Right lung (tissue), 2 donors: ENCODE measurements at regions not wholly inside any gene's neighbourhood (a gene's known extent, or its start where the extent isn't known, plus 50 kb on each side); places are given as distances from the start of the nearest gene placed in this dataset.

ENCODE experiments used
- DNase-seq, 2 donors: peaks; one replicate each; pipeline ENCODE4 v3.0.0-alpha.2; 2013

DNA sequence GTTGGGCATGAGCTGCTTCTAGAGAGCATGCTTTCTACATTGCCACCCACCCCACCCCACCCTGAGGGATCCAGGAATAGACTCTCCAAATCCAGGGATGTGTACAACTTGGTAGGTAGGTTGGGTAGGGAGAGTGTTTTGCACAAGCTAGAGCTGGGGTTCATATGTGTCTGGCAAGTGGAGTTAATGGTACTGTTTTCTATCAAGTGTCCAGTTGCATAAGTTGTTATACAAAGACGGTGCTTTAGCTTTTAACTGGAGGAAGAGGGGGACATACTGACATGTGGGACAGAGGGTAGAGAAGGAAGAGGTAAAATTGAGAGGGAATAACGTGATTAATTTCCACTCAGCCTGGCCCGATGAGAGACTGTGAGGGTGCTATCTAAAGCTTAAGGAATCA lies 51.0 kb upstream of the TNC start:
- no peak for DNase-seq

GRCh38 chr9:115170358-115171073 lies 52.6 kb upstream of the TNC start:
- DNase-seq, result no peak

DNA sequence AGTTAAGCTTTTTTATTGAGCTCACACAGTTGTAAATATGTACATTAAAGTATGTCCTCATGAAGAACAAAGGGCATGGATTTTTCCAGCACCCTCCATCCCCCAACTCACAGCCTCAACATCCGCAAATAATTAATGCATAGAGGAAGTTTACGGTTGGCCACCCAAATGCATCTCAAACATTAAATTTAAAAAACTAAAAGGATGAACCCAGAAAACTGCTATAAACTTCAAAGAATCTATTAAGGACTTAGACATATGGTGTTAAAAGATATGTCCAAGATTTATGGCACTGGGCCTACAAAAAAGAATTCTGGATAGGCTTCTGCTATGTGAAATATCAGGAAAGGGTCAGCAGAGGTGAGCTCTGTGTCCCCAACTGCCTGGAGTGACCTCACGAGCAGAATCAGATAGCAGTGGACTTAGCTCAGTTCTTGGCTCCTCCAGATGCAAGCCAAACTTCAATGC lies 54.0 kb upstream of the TNC start:
- DNase-seq, result peak; percentile 64 to 66

- DNase-seq, result no peak
These were observed 64.3 kb upstream of the TNC start for GRCh38 chr9:115182264-115182663.

- no peak for DNase-seq
These were observed 65.5 kb upstream of the TNC start for GRCh38 chr9:115183436-115183835.

DNA sequence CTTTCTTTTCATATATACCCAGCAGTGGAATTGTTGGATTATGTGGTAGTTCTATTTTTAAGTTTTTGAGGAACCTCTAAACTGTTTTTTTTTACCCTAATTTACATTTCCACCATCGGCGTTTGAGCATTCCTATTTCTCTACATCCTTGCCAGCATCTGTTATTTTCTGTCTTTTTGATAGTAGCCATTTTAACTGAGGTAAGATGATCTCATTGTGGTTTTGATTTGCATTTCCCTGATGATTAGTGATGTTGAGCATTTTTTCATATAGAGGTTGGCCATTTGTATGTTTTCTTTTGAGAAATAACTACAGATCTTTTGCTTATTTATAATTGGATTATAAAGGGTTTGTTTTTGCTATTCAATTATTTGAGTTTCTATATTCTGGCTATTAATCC lies 71.7 kb upstream of the TNC start:
- DNase-seq, result no peak

GRCh38 chr9:115191667-115192066 lies 73.7 kb upstream of the TNC start:
- no peak for DNase-seq

GRCh38 chr9:115192280-115192679 lies 74.3 kb upstream of the TNC start:
- DNase-seq, result no peak

DNA sequence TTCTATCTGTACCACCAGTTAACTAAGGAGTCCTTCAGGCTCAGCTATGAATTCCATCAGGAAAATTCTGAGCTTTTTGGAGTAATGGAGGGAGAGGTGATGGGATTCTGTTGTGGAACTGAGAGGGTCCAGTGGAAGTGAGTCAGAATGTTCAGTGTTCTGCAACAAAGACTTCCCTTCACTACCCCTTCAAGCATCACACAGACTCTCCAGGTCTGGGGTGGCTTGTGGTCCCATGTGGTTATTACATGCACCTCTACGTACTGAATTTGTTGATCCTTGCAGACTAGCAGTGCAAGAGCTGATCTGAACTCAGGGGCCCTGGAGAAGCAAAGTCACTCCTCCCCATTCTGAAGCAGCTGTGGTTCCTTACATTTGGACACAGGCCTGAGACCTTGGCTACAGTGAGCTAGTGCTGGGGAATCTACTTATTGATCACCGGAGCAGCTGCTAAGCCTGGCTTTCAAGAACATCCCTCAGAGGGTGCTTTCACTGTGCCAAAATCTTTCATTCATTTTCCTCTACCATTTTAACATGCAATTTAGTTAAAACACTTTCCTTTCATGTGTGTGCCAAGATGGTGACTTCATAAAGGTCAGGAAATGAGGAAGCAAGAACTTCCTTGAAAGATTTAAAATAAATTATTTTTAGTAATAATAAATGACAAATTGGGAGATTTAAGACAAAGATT lies 75.0 kb upstream of the TNC start:
- DNase-seq, result no peak

DNA sequence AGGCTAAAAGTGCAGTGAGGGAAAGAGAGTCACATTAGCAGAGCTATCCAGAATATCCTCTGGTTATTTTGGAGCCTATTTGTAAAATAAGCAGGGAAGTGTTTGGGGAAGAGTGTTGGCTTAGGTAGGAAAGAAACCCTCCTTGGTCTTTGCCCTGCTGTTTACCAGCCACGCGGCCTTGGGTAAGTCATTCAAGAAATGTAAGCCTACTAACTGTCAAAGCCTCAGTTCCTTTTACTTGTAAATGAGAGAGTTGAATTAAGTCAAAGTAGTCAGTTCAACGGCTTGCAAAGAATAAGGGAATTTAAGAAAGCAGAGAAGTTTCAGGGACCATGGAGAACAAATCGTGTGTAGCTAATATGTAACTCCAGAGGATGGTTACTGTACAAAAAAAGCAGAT lies 75.8 kb upstream of the TNC start:
- no peak for DNase-seq

DNA sequence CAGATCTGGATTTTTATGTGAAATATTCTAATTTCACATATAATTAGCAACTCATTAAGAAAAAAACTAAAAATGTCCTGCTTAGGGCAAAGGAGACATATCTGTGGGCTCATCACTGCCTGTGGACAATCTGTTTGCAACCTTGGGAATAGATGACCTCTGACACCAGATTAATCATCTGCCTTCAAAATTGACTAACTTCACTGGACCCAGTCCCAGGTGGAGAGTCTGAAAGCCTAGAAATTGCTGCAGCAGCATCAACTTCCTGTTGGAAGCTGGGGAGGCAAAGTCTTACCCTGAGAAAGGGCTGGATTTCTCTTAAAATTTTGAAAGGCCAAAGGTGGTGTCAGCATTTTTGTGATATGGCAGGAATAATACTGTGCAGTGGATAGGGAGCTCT lies 76.3 kb upstream of the TNC start:
- DNase-seq, result no peak

GRCh38 chr9:115195912-115196311 lies 78.0 kb upstream of the TNC start:
- peak in 1 of 2 donors; percentile 42 for DNase-seq

DNA sequence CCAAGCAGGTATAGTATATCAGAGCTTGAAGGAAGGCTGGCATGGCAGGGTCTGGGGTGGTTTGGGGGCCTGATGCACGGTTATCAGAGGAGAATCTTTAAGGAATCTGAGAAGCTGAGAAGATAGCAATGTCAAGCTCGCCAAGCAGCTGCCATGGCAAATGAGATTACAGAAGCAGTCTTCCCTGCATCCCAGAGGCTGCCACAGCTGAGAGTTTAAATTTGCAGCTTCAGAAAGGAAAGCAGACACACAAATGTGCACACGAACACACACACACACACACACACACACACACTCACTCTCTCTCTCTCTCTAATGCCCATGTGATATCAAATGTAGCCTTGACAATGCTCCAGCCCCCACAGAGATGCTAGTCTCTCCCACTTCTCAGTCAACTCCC lies 79.0 kb upstream of the TNC start:
- no peak for DNase-seq

GRCh38 chr9:115198001-115198400 lies 80.0 kb upstream of the TNC start:
- no peak for DNase-seq

- DNase-seq, result no peak
These were observed 83.0 kb upstream of the TNC start for GRCh38 chr9:115200711-115201505.

GRCh38 chr9:115202181-115202580 lies 84.2 kb upstream of the TNC start:
- DNase-seq, result no peak

GRCh38 chr9:115202960-115203751 lies 85.2 kb upstream of the TNC start:
- DNase-seq, result peak; percentile 42 to 68

GRCh38 chr9:115204904-115205453 lies 87.0 kb upstream of the TNC start:
- no peak for DNase-seq

GRCh38 chr9:115207003-115207836 lies 89.3 kb upstream of the TNC start:
- no peak for DNase-seq

DNA sequence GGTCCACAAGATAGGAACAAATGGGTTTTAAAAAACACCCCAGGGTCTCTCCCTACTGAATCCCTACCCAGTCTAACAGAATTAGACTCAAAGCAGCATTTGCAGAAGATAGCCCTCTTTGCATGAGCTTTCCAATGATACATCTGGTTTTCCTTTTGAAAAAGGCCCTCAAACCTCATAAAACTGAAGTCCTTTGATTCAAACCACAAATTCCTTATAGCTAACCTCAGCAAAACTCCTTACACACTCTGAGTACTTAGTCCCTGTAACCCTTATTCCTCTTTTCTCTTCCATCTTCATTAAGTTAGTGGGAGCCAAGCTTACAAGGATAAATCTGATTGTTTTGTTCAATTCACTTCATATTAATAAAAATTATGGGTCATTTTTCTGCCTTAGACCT lies 90.5 kb upstream of the TNC start:
- DNase-seq, result no peak
